H1 (cell line): ENCODE measurements at regions not wholly inside any gene's neighbourhood (a gene's known extent, or its start where the extent isn't known, plus 50 kb on each side); places are given as distances from the start of the nearest gene placed in this dataset.

Source experiments
- CTCF ChIA-PET: fragments of 300-600 bp; sonication (Branson Sonifier 250); formaldehyde crosslinking; loops from one replicate; lab custom pipeline; 2021; ENCODE audit not compliant: partially characterized antibody; lab: Charles Lee
- POLR2A ChIA-PET: fragments of 300-600 bp; sonication (Branson Sonifier 250); formaldehyde crosslinking; loops from one replicate; lab custom pipeline; 2021; ENCODE audit warnings: inconsistent platforms; ENCODE audit not compliant: partially characterized antibody; lab: Charles Lee
- DNase-seq, 2 experiments: peaks; one replicate each; pipeline versions ENCODE4 v3.0.0 to v3.0.0-alpha.2; 2010 to 2022; ENCODE audit warnings: low spot score in 2 of 2, low read depth in 1 of 2, mixed read lengths in 1 of 2
- FAIRE-seq: peaks from 2 replicates; lab custom pipeline; 2011; peaks lifted over from hg19 to GRCh38; lab: Jason Lieb, UNC
- H2AFZ ChIP-seq: 2 replicates; pipeline ENCODE4 v1.8.1; 2012; ENCODE audit warnings: low read length, inconsistent platforms
- H2AK5ac ChIP-seq: 2 replicates; pipeline ENCODE4 v1.6.1; 2013; ENCODE audit warnings: low read depth, low read length
- H2BK120ac ChIP-seq: replicated peaks from 2 replicates; pipeline ENCODE3; 2013; ENCODE audit warnings: low read depth, low read length, inconsistent platforms
- H2BK12ac ChIP-seq: 2 replicates; pipeline ENCODE4 v1.6.1; 2013; ENCODE audit warnings: low read depth, low read length
- H2BK15ac ChIP-seq: 2 replicates; pipeline ENCODE4 v1.6.1; 2013; ENCODE audit warnings: low read length
- H2BK20ac ChIP-seq: 2 replicates; pipeline ENCODE4 v1.6.1; 2013; ENCODE audit warnings: low read length
- H2BK5ac ChIP-seq: 2 replicates; pipeline ENCODE4 v1.6.1; 2013; ENCODE audit warnings: low read depth, low read length
- H3K14ac ChIP-seq: 2 replicates; pipeline ENCODE4 v1.6.1; 2013; ENCODE audit warnings: inconsistent platforms; ENCODE audit not compliant: insufficient read length
- H3K18ac ChIP-seq: 2 replicates; pipeline ENCODE4 v1.6.1; 2013; ENCODE audit warnings: low read length; ENCODE audit errors: extremely low read depth
- H3K23ac ChIP-seq: 2 replicates; pipeline ENCODE4 v1.6.1; 2013; ENCODE audit warnings: inconsistent platforms; ENCODE audit not compliant: insufficient read length
- H3K23me2 ChIP-seq: 2 replicates; pipeline ENCODE4 v1.6.1; 2013; ENCODE audit warnings: low read depth, low read length
- H3K27ac ChIP-seq: 2 replicates; pipeline ENCODE4 v1.6.1; 2011; ENCODE audit warnings: low read depth, low read length, inconsistent platforms
- H3K27me3 ChIP-seq, 4 experiments: replicated peaks in 1 of 4; 1 replicate in 1 of 4; 2 replicates in 3 of 4; pipeline versions ENCODE4 v1.6.1 to v1.8.1; 2011 to 2013; ENCODE audit warnings: low read length in 3 of 4, mild to moderate bottlenecking in 3 of 4, inconsistent platforms in 2 of 4, mixed read lengths in 2 of 4, moderate library complexity in 1 of 4; ENCODE audit not compliant: control insufficient read depth in 3 of 4, insufficient read depth in 3 of 4; ENCODE audit errors: extremely low read depth in 1 of 4
- H3K36me3 ChIP-seq, 4 experiments: 2 replicates each; pipeline versions ENCODE4 v1.6.1 to v1.8.1; 2011 to 2013; ENCODE audit warnings: mild to moderate bottlenecking in 4 of 4, low read length in 3 of 4, moderate library complexity in 2 of 4, control low read depth in 1 of 4, inconsistent platforms in 1 of 4; ENCODE audit not compliant: insufficient read depth in 4 of 4, control insufficient read depth in 2 of 4
- H3K4ac ChIP-seq: replicated peaks from 2 replicates; pipeline ENCODE3; 2013; ENCODE audit warnings: low read length, low read depth, mixed read lengths, inconsistent platforms; ENCODE audit not compliant: insufficient read length
- H3K4me1 ChIP-seq, 4 experiments: replicated peaks in 1 of 4; 1 replicate in 1 of 4; 2 replicates in 3 of 4; pipeline versions ENCODE4 v1.6.1 to v1.8.1; 2011 to 2013; ENCODE audit warnings: low read length in 3 of 4, inconsistent platforms in 2 of 4, mixed read lengths in 1 of 4; ENCODE audit not compliant: insufficient read depth in 4 of 4, control insufficient read depth in 3 of 4
- H3K4me2 ChIP-seq, 2 experiments: 2 replicates each; pipeline versions ENCODE4 v1.6.1 to v1.8.1; 2011 to 2013; ENCODE audit warnings: low read depth in 2 of 2, low read length in 2 of 2, control low read depth in 1 of 2, inconsistent platforms in 1 of 2, mild to moderate bottlenecking in 1 of 2; ENCODE audit not compliant: insufficient read depth in 1 of 2
- H3K4me3 ChIP-seq, 4 experiments: fragments of 200-600, 300-600 bp in 1 of 4; sonication (generic), shearing (Covaris generic), sonication (Bioruptor Twin) in 1 of 4; 2 replicates each; pipeline versions ENCODE4 v1.5.1 to v1.8.1; 2011 to 2016; ENCODE audit warnings: low read length in 4 of 4, low read depth in 3 of 4, control low read depth in 2 of 4, inconsistent platforms in 2 of 4, mild to moderate bottlenecking in 2 of 4, mixed read lengths in 1 of 4, moderate library complexity in 1 of 4; ENCODE audit not compliant: insufficient read depth in 2 of 4; ENCODE audit errors: extremely low read depth in 1 of 4
- H3K56ac ChIP-seq: replicated peaks from 2 replicates; pipeline ENCODE3; 2013; ENCODE audit warnings: low read depth, mild to moderate bottlenecking, mixed read lengths, low read length, inconsistent platforms; ENCODE audit not compliant: insufficient read length
- H3K79me1 ChIP-seq: 2 replicates; pipeline ENCODE4 v1.6.1; 2013; ENCODE audit warnings: low read depth, low read length, control low read depth
- H3K79me2 ChIP-seq, 2 experiments: 2 replicates each; pipeline versions ENCODE4 v1.6.1 to v1.8.1; 2012 to 2013; ENCODE audit warnings: low read length in 2 of 2, mild to moderate bottlenecking in 2 of 2, inconsistent platforms in 1 of 2; ENCODE audit not compliant: insufficient read depth in 2 of 2, control insufficient read depth in 1 of 2
- H3K9ac ChIP-seq, 4 experiments: replicated peaks in 1 of 4; 1 replicate in 1 of 4; 2 replicates in 3 of 4; pipeline versions ENCODE4 v1.6.1 to v1.8.1; 2011 to 2013; ENCODE audit warnings: low read depth in 3 of 4, low read length in 3 of 4, control low read depth in 2 of 4, mild to moderate bottlenecking in 2 of 4, moderate library complexity in 2 of 4, inconsistent platforms in 1 of 4; ENCODE audit errors: extremely low read depth in 1 of 4
- H3K9me3 ChIP-seq, 2 experiments: 2 replicates each; pipeline versions ENCODE4 v1.6.1 to v1.8.1; 2012 to 2013; ENCODE audit warnings: mild to moderate bottlenecking in 2 of 2, moderate library complexity in 2 of 2, control low read depth in 1 of 2, inconsistent platforms in 1 of 2, low read depth in 1 of 2, low read length in 1 of 2, mixed read lengths in 1 of 2; ENCODE audit not compliant: insufficient read depth in 2 of 2
- H4K20me1 ChIP-seq, 2 experiments: replicated peaks in 1 of 2; 2 replicates each; pipeline versions ENCODE3 to v1.8.1; 2011 to 2013; ENCODE audit warnings: inconsistent platforms in 2 of 2, low read length in 2 of 2, mild to moderate bottlenecking in 1 of 2; ENCODE audit not compliant: insufficient read depth in 2 of 2, control insufficient read depth in 1 of 2
- H4K5ac ChIP-seq: 2 replicates; pipeline ENCODE4 v1.6.1; 2013; ENCODE audit warnings: low read length, low read depth, mixed read lengths, inconsistent platforms; ENCODE audit not compliant: insufficient read length
- H4K8ac ChIP-seq: 2 replicates; pipeline ENCODE4 v1.8.0; 2013; ENCODE audit warnings: mild to moderate bottlenecking, moderate library complexity, low read length, inconsistent platforms; ENCODE audit not compliant: insufficient read depth; ENCODE audit errors: extremely low read depth
- H4K91ac ChIP-seq: replicated peaks from 2 replicates; pipeline ENCODE3; 2013; ENCODE audit warnings: low read length, mixed read lengths, inconsistent platforms; ENCODE audit not compliant: insufficient read length
- CHD1 ChIP-seq: IDR thresholded peaks from 2 replicates; pipeline ENCODE4 v1.6.1; 2012; ENCODE audit warnings: low read depth, low read length, improper control_type of control experiment
- KDM4A ChIP-seq: IDR thresholded peaks from one replicate; pipeline ENCODE4 v1.7.1; 2012; ENCODE audit warnings: low read depth, mild to moderate bottlenecking, moderate library complexity, low read length, inconsistent platforms; ENCODE audit not compliant: severe bottlenecking
- RAD21 ChIP-seq, 2 experiments: IDR thresholded peaks in 1 of 2; conservative IDR thresholded peaks in 1 of 2; 2 replicates each; pipeline ENCODE4 v1.6.1; 2011; ENCODE audit warnings: low read depth in 2 of 2, low read length in 2 of 2, improper control_type of control experiment in 1 of 2, inconsistent platforms in 1 of 2, mild to moderate bottlenecking in 1 of 2, moderate library complexity in 1 of 2
- RNF2 ChIP-seq: fragments of 200-900, 300-1000 bp; sonication (generic); IDR thresholded peaks from 2 replicates; pipeline ENCODE4 v1.7.1; 2016; ENCODE audit warnings: borderline replicate concordance, low read depth, mild to moderate bottlenecking, antibody characterized with exemption, low read length; ENCODE audit not compliant: poor library complexity, severe bottlenecking; ENCODE audit errors: missing control alignments
- SIRT6 ChIP-seq: IDR thresholded peaks from one replicate; pipeline ENCODE4 v1.7.1; 2012; ENCODE audit warnings: low read length, inconsistent platforms
- SP2 ChIP-seq: IDR thresholded peaks from 2 replicates; pipeline ENCODE4 v1.6.1; 2012; ENCODE audit warnings: mild to moderate bottlenecking, low read length, inconsistent platforms
- SRF ChIP-seq: IDR thresholded peaks from 2 replicates; pipeline ENCODE4 v1.6.1; 2011; ENCODE audit warnings: mild to moderate bottlenecking, low read depth, low read length, moderate library complexity
- WGBS, 2 experiments: shearing (Covaris generic) in 1 of 2; methylation state at CpG; one replicate each; pipeline versions ENCODE4 v1.1.6 to v1.1.7; 2013 to 2015; ENCODE audit warnings: low lambda C conversion rate in 2 of 2, mixed read lengths in 2 of 2, inconsistent platforms in 1 of 2, low coverage in 1 of 2, missing lambda C conversion rate in 1 of 2; ENCODE audit not compliant: insufficient replicate concordance in 2 of 2, insufficient coverage in 1 of 2, insufficient read length in 1 of 2; ENCODE audit errors: extremely low coverage in 1 of 2, missing lambda C conversion rate in 1 of 2; 5-methylcytosine and 5-hydroxymethylcytosine counted together

GRCh38 chr11:105241136-105241535 lies 101.6 kb upstream of the CARD18 start:
- H3K4me1 ChIP-seq: no peaks in the 10 kb centered on the region
- H2AK5ac ChIP-seq: no peak overlapping the region
- no peak overlapping the region for H3K4ac ChIP-seq
- H2BK5ac ChIP-seq: no peak overlapping the region
- H3K14ac ChIP-seq: no peak overlapping the region
- H4K8ac ChIP-seq: no peak overlapping the region
- H3K23me2 ChIP-seq: no peaks in the 10 kb centered on the region
- no peaks in the 10 kb centered on the region for H4K20me1 ChIP-seq
- CTCF ChIA-PET: no interaction called here
- no peaks in the 10 kb centered on the region for H3K9me3 ChIP-seq
- no peaks in the 10 kb centered on the region for H3K79me2 ChIP-seq
- no peak for FAIRE-seq
- H3K56ac ChIP-seq: no peak overlapping the region
- no peaks in the 10 kb centered on the region for H3K36me3 ChIP-seq
- H2BK20ac ChIP-seq: no peak overlapping the region
- 88% methylated on average over 1 of the region's 1 CpG; no CpG with 5 or more reads in 1 of the 2 experiments for whole genome bisulfite sequencing, 2 experiments
- H4K91ac ChIP-seq: no peak overlapping the region
- H3K4me2 ChIP-seq: no peak overlapping the region
- no peaks in the 10 kb centered on the region for H3K27me3 ChIP-seq
- no peak for DNase-seq
- no peaks in the 10 kb centered on the region for H3K79me1 ChIP-seq
- H3K18ac ChIP-seq: no peak overlapping the region
- H3K23ac ChIP-seq: no peak overlapping the region
- TF ChIP-seq RAD21 (IDR thresholded peaks at IDR 0.05 in 1 of 2, conservative IDR thresholded peaks at IDR 0.05 in 1 of 2; ENCODE audit: low read depth in 2 of 2, low read length in 2 of 2) (no peak), CHD1 (no peak), SP2 (no peak), RNF2 (no peak), SRF (no peak), SIRT6 (no peak), KDM4A (no peak)
- H4K5ac ChIP-seq: no peak overlapping the region
- H2AFZ ChIP-seq: no peak overlapping the region
- POLR2A ChIA-PET: no interaction called here
- no peak overlapping the region for H3K4me3 ChIP-seq
- no peak overlapping the region for H2BK120ac ChIP-seq
- no peak overlapping the region for H2BK15ac ChIP-seq
- no peak overlapping the region for H3K9ac ChIP-seq
- H2BK12ac ChIP-seq: no peak overlapping the region
- H3K27ac ChIP-seq: no peak overlapping the region
